HG02588 (cell line): ENCODE measurements at regions not wholly inside any gene's neighbourhood (a gene's known extent, or its start where the extent isn't known, plus 50 kb on each side); places are given as distances from the start of the nearest gene placed in this dataset.

Experiments used
- ATAC-seq: cut with Tn5 transposase; IDR thresholded peaks from one replicate; pipeline ENCODE4 v1.9.1; 2021; ENCODE audit warnings: mild to moderate bottlenecking, moderate library complexity; ENCODE audit not compliant: unreplicated experiment

GRCh38 chr5:117271656-117272055 is 697.0 kb upstream of the SEMA6A start:
- no peak for ATAC-seq

- ATAC-seq: no peak
These were observed 691.7 kb upstream of the SEMA6A start for GRCh38 chr5:117266280-117266679.

GRCh38 chr5:117263231-117263630 is 688.6 kb upstream of the SEMA6A start:
- no peak for ATAC-seq

GRCh38 chr5:117262572-117263131 is 688.0 kb upstream of the SEMA6A start:
- ATAC-seq: no peak

- no peak for ATAC-seq
These were observed 687.4 kb upstream of the SEMA6A start for GRCh38 chr5:117261948-117262571.

- ATAC-seq: no peak
These were observed 680.8 kb upstream of the SEMA6A start for GRCh38 chr5:117255211-117256027.

- no peak for ATAC-seq
These were observed 677.9 kb upstream of the SEMA6A start for GRCh38 chr5:117252566-117252965.

- ATAC-seq: no peak
These were observed 674.6 kb upstream of the SEMA6A start for GRCh38 chr5:117249086-117249815.

- ATAC-seq: no peak
These were observed 671.8 kb upstream of the SEMA6A start for GRCh38 chr5:117246424-117246823.

GRCh38 chr5:117245130-117245529 is 670.5 kb upstream of the SEMA6A start:
- no peak for ATAC-seq

- peak; percentile 71 for ATAC-seq
These were observed 667.4 kb upstream of the SEMA6A start for GRCh38 chr5:117242028-117242427.

GRCh38 chr5:117236941-117237340 is 662.3 kb upstream of the SEMA6A start:
- ATAC-seq: no peak

GRCh38 chr5:117235786-117236185 is 661.2 kb upstream of the SEMA6A start:
- ATAC-seq: no peak

- no peak for ATAC-seq
These were observed 655.8 kb upstream of the SEMA6A start for GRCh38 chr5:117230375-117230774.

- ATAC-seq: no peak
These were observed 646.1 kb upstream of the SEMA6A start for GRCh38 chr5:117220730-117221129.

- no peak for ATAC-seq
These were observed 644.2 kb upstream of the SEMA6A start for GRCh38 chr5:117218789-117219188.

GRCh38 chr5:117212866-117213265 is 638.2 kb upstream of the SEMA6A start:
- ATAC-seq: no peak

- ATAC-seq: no peak
These were observed 636.2 kb upstream of the SEMA6A start for GRCh38 chr5:117210796-117211195.

- ATAC-seq: no peak
These were observed 634.9 kb upstream of the SEMA6A start for GRCh38 chr5:117209479-117209878.

GRCh38 chr5:117207088-117207668 is 632.6 kb upstream of the SEMA6A start:
- ATAC-seq: no peak

GRCh38 chr5:117205894-117206293 is 631.3 kb upstream of the SEMA6A start:
- no peak for ATAC-seq
